GM23338 (cell line): ENCODE measurements at regions not wholly inside any gene's neighbourhood (a gene's known extent, or its start where the extent isn't known, plus 50 kb on each side); places are given as distances from the start of the nearest gene placed in this dataset.

Experiments used
- CREB1 ChIP-seq: fragments of 250-450 bp; sonication (Bioruptor Pico); IDR thresholded peaks from 2 replicates; pipeline ENCODE4 v1.5.0; 2020; ENCODE audit warnings: low read depth, mild to moderate bottlenecking, moderate library complexity
- ETS1 ChIP-seq: IDR thresholded peaks from 2 replicates; pipeline ENCODE4 v1.6.1; 2016; ENCODE audit warnings: antibody characterized with exemption
- EZH2 ChIP-seq: fragments of 200-600 bp; sonication (generic); IDR thresholded peaks from one replicate; pipeline ENCODE4 v1.8.0; 2017; ENCODE audit warnings: antibody characterized with exemption, mild to moderate bottlenecking, low read depth; ENCODE audit not compliant: unreplicated experiment
- EZH2phosphoT487 ChIP-seq: fragments of 200-600 bp; sonication (generic); IDR thresholded peaks from one replicate; pipeline ENCODE4 v1.8.1; 2018; ENCODE audit warnings: antibody characterized with exemption; ENCODE audit not compliant: unreplicated experiment
- POLR2AphosphoS5 ChIP-seq: IDR thresholded peaks from 2 replicates; pipeline ENCODE4 v1.6.1; 2016; ENCODE audit warnings: antibody characterized with exemption, low read depth
- REST ChIP-seq: IDR thresholded peaks from one replicate; pipeline ENCODE4 v1.6.1; 2018; ENCODE audit warnings: antibody characterized with exemption; ENCODE audit not compliant: unreplicated experiment
- ZNF331 ChIP-seq: fragments of 250-450 bp; sonication (Bioruptor Pico); IDR thresholded peaks from 2 replicates; pipeline ENCODE4 v1.5.0; 2020; ENCODE audit warnings: low read depth, mild to moderate bottlenecking, moderate library complexity
- TF ChIP-seq, protein P1 (sequence below), 2 experiments: fragments of 200-600 bp in 1 of 2; sonication (generic) in 1 of 2; conservative IDR thresholded peaks; 2 replicates each; pipeline versions ENCODE4 v1.5.1 to v1.6.1; 2016 to 2017; ENCODE audit warnings: antibody characterized with exemption in 2 of 2, low read depth in 2 of 2, mild to moderate bottlenecking in 2 of 2, moderate library complexity in 1 of 2

GRCh38 chr3:76735152-76735551 lies 304.7 kb upstream of the ROBO2 start:
- TF ChIP-seq POLR2AphosphoS5 (no peak), REST (no peak), CREB1 (no peak), EZH2phosphoT487 (no peak), ETS1 (no peak), EZH2 (no peak), ZNF331 (no peak)
- TF ChIP-seq, protein P1, sequence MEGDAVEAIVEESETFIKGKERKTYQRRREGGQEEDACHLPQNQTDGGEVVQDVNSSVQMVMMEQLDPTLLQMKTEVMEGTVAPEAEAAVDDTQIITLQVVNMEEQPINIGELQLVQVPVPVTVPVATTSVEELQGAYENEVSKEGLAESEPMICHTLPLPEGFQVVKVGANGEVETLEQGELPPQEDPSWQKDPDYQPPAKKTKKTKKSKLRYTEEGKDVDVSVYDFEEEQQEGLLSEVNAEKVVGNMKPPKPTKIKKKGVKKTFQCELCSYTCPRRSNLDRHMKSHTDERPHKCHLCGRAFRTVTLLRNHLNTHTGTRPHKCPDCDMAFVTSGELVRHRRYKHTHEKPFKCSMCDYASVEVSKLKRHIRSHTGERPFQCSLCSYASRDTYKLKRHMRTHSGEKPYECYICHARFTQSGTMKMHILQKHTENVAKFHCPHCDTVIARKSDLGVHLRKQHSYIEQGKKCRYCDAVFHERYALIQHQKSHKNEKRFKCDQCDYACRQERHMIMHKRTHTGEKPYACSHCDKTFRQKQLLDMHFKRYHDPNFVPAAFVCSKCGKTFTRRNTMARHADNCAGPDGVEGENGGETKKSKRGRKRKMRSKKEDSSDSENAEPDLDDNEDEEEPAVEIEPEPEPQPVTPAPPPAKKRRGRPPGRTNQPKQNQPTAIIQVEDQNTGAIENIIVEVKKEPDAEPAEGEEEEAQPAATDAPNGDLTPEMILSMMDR (conservative IDR thresholded peaks at IDR 0.05; ENCODE audit: low read depth in 2 of 2) = no peak
